PC-3 (cell line): ENCODE measurements at regions not wholly inside any gene's neighbourhood (a gene's known extent, or its start where the extent isn't known, plus 50 kb on each side); places are given as distances from the start of the nearest gene placed in this dataset.

Source experiments
- EZH2phosphoT487 ChIP-seq: fragments of 300-600 bp; sonication (generic); IDR thresholded peaks from 2 replicates; pipeline ENCODE4 v1.6.1; 2018; ENCODE audit warnings: mild to moderate bottlenecking, antibody characterized with exemption, low read length, borderline replicate concordance
- TF ChIP-seq, protein P1 (sequence below): fragments of 300-600 bp; sonication (generic); conservative IDR thresholded peaks from 2 replicates; pipeline ENCODE4 v1.5.1; 2017; ENCODE audit warnings: antibody characterized with exemption, low read depth, mild to moderate bottlenecking, low read length

DNA sequence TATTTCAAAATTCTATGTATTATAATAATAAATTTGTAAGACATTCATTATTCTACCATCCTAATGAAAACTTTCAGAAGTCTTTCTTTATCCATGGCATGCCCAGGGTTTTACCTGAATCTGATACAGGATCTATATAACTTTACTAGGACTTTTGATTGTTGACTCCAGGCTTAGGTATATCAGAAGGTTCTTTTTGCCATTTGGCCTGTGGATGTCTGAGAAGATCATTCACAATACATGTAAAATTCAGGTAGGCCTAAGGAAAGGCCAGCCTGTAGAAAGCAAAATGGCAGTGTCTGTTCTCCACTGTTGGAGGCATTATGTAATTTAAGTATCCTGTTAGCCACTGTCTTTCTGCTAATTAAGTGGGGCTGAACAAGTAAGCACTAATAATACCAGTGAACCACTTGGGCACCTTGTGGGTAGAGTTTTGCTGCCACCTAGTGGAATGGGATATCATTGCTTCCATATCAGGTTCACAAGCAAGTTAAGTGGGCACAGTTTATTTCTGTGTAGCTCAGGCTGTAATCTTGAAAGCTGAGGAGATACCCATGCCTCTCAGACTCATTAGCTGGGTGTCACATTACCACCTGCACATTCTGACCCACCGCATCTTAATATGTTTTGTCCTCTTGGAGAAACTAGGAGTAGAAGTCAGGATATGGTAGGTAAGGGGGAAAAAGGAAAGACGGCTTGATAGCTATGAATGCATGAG, 105.5 kb downstream of the SEPTIN7 start:
- TF ChIP-seq, protein P1, sequence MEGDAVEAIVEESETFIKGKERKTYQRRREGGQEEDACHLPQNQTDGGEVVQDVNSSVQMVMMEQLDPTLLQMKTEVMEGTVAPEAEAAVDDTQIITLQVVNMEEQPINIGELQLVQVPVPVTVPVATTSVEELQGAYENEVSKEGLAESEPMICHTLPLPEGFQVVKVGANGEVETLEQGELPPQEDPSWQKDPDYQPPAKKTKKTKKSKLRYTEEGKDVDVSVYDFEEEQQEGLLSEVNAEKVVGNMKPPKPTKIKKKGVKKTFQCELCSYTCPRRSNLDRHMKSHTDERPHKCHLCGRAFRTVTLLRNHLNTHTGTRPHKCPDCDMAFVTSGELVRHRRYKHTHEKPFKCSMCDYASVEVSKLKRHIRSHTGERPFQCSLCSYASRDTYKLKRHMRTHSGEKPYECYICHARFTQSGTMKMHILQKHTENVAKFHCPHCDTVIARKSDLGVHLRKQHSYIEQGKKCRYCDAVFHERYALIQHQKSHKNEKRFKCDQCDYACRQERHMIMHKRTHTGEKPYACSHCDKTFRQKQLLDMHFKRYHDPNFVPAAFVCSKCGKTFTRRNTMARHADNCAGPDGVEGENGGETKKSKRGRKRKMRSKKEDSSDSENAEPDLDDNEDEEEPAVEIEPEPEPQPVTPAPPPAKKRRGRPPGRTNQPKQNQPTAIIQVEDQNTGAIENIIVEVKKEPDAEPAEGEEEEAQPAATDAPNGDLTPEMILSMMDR: peak; percentile 88
- TF ChIP-seq EZH2phosphoT487: no peak
